H9 (cell line): ENCODE measurements at regions not wholly inside any gene's neighbourhood (a gene's known extent, or its start where the extent isn't known, plus 50 kb on each side); places are given as distances from the start of the nearest gene placed in this dataset.

ENCODE experiments used
- DNase-seq: peaks from one replicate; pipeline ENCODE4 v3.0.0-alpha.2; 2017
- H2AFZ ChIP-seq: one replicate; pipeline ENCODE4 v1.6.1; 2013; ENCODE audit warnings: mild to moderate bottlenecking, low read length, control low read depth, moderate library complexity
- H2AK5ac ChIP-seq: 2 replicates; pipeline ENCODE4 v1.6.1; 2013; ENCODE audit warnings: low read length, control low read depth, mixed read lengths; ENCODE audit not compliant: insufficient read length
- H2BK120ac ChIP-seq: one replicate; pipeline ENCODE4 v1.6.1; 2013; ENCODE audit warnings: low read depth, mild to moderate bottlenecking, low read length, control low read depth, inconsistent platforms; ENCODE audit not compliant: poor library complexity, severe bottlenecking
- H2BK12ac ChIP-seq: 2 replicates; pipeline ENCODE4 v1.6.1; 2013; ENCODE audit warnings: low read length, control low read depth, mixed read lengths, low read depth; ENCODE audit not compliant: insufficient read length
- H2BK15ac ChIP-seq: 2 replicates; pipeline ENCODE4 v1.6.1; 2013; ENCODE audit warnings: low read depth, low read length, control low read depth
- H2BK20ac ChIP-seq: one replicate; pipeline ENCODE4 v1.6.1; 2013; ENCODE audit warnings: low read depth, mild to moderate bottlenecking, low read length, control low read depth, inconsistent platforms; ENCODE audit not compliant: poor library complexity, severe bottlenecking
- H2BK5ac ChIP-seq: 2 replicates; pipeline ENCODE4 v1.6.1; 2013; ENCODE audit warnings: low read length, control low read depth, mixed read lengths; ENCODE audit not compliant: insufficient read length
- H3K14ac ChIP-seq: 2 replicates; pipeline ENCODE4 v1.6.1; 2013; ENCODE audit warnings: low read length, control low read depth; ENCODE audit not compliant: insufficient read depth
- H3K18ac ChIP-seq: 2 replicates; pipeline ENCODE4 v1.6.1; 2013; ENCODE audit warnings: low read depth, mild to moderate bottlenecking, mixed read lengths, low read length, control low read depth; ENCODE audit not compliant: insufficient read length
- H3K23ac ChIP-seq: 2 replicates; pipeline ENCODE4 v1.6.1; 2013; ENCODE audit warnings: low read length, control low read depth, mixed read lengths, low read depth; ENCODE audit not compliant: insufficient read length
- H3K23me2 ChIP-seq: 2 replicates; pipeline ENCODE4 v1.6.1; 2013; ENCODE audit warnings: low read depth, mild to moderate bottlenecking, mixed read lengths, low read length, control low read depth; ENCODE audit not compliant: insufficient read length, poor library complexity, severe bottlenecking
- H3K27ac ChIP-seq: 2 replicates; pipeline ENCODE4 v1.5.1; 2013; ENCODE audit warnings: low read length, control low read depth, mixed read lengths, low read depth; ENCODE audit not compliant: insufficient read length
- H3K27me3 ChIP-seq: 2 replicates; pipeline ENCODE4 v1.6.1; 2013; ENCODE audit warnings: low read length, control low read depth, inconsistent platforms; ENCODE audit not compliant: insufficient read depth
- H3K4ac ChIP-seq: 2 replicates; pipeline ENCODE4 v1.6.1; 2013; ENCODE audit warnings: low read depth, mild to moderate bottlenecking, control low read depth, inconsistent platforms, low read length, moderate library complexity
- H3K4me1 ChIP-seq: 2 replicates; pipeline ENCODE4 v1.6.1; 2013; ENCODE audit warnings: low read length, control low read depth, inconsistent platforms; ENCODE audit not compliant: insufficient read depth
- H3K4me2 ChIP-seq: 2 replicates; pipeline ENCODE4 v1.6.1; 2013; ENCODE audit warnings: low read length, control low read depth, mixed read lengths; ENCODE audit not compliant: insufficient read length, insufficient read depth
- H3K56ac ChIP-seq: 2 replicates; pipeline ENCODE4 v1.6.1; 2013; ENCODE audit warnings: low read depth, mild to moderate bottlenecking, mixed read lengths, low read length, control low read depth; ENCODE audit not compliant: insufficient read length
- H3K79me1 ChIP-seq: 2 replicates; pipeline ENCODE4 v1.6.1; 2013; ENCODE audit warnings: low read depth, mild to moderate bottlenecking, moderate library complexity, low read length, control low read depth, inconsistent platforms; ENCODE audit not compliant: insufficient read depth, poor library complexity, severe bottlenecking
- H3K79me2 ChIP-seq: 2 replicates; pipeline ENCODE4 v1.6.1; 2013; ENCODE audit warnings: low read length, control low read depth, inconsistent platforms; ENCODE audit not compliant: insufficient read depth
- H3K9ac ChIP-seq: 2 replicates; pipeline ENCODE4 v1.6.1; 2013; ENCODE audit warnings: low read length, control low read depth, mixed read lengths; ENCODE audit not compliant: insufficient read length; ENCODE audit errors: extremely low read depth
- H3K9me3 ChIP-seq: one replicate; pipeline ENCODE4 v1.6.1; 2013; ENCODE audit warnings: low read depth, low read length, inconsistent platforms; ENCODE audit not compliant: control insufficient read depth
- H3T11ph ChIP-seq: one replicate; pipeline ENCODE4 v1.6.1; 2013; ENCODE audit warnings: mild to moderate bottlenecking, low read length, control low read depth, inconsistent platforms
- H4K20me1 ChIP-seq: one replicate; pipeline ENCODE4 v1.6.1; 2013; ENCODE audit not compliant: control insufficient read depth, insufficient read length, insufficient read depth
- H4K5ac ChIP-seq: 2 replicates; pipeline ENCODE4 v1.6.1; 2013; ENCODE audit warnings: low read depth, mild to moderate bottlenecking, mixed read lengths, low read length, control low read depth; ENCODE audit not compliant: insufficient read length
- H4K8ac ChIP-seq: replicated peaks from 2 replicates; pipeline ENCODE4 v1.6.1; 2013; ENCODE audit warnings: low read length, control low read depth, mixed read lengths, low read depth; ENCODE audit not compliant: insufficient read length
- H4K91ac ChIP-seq: 2 replicates; pipeline ENCODE4 v1.6.1; 2013; ENCODE audit warnings: low read depth, mild to moderate bottlenecking, moderate library complexity, mixed read lengths, low read length, control low read depth; ENCODE audit not compliant: insufficient read length
- H3K27ac Mint-ChIP-seq, 3 experiments: 2 replicates in 2 of 3; 3 replicates in 1 of 3; pipeline ENCODE4 v1.8.0; 2020 to 2021; ENCODE audit warnings: mixed read lengths in 3 of 3, mild to moderate bottlenecking in 1 of 3, moderate library complexity in 1 of 3
- H3K27me3 Mint-ChIP-seq: 2 replicates; pipeline ENCODE4 v1.8.0; 2021; ENCODE audit warnings: low read depth, mild to moderate bottlenecking, moderate library complexity, mixed read lengths
- H3K36me3 Mint-ChIP-seq, 3 experiments: 2 replicates in 2 of 3; 3 replicates in 1 of 3; pipeline ENCODE4 v1.8.0; 2020 to 2021; ENCODE audit warnings: low read depth in 3 of 3, mixed read lengths in 3 of 3; ENCODE audit not compliant: insufficient read depth in 1 of 3
- H3K4me1 Mint-ChIP-seq, 2 experiments: 2 replicates each; pipeline ENCODE4 v1.8.0; 2020; ENCODE audit warnings: mixed read lengths in 2 of 2
- H3K4me3 Mint-ChIP-seq, 2 experiments: 2 replicates in 1 of 2; 3 replicates in 1 of 2; pipeline ENCODE4 v1.8.0; 2020 to 2021; ENCODE audit warnings: mild to moderate bottlenecking in 2 of 2, mixed read lengths in 2 of 2, moderate library complexity in 1 of 2
- H3K9me3 Mint-ChIP-seq, 2 experiments: 2 replicates in 1 of 2; 3 replicates in 1 of 2; pipeline ENCODE4 v1.8.0; 2020; ENCODE audit warnings: mild to moderate bottlenecking in 2 of 2, mixed read lengths in 2 of 2, moderate library complexity in 1 of 2
- WGBS: extraction: QIAGEN DNeasy Blood & Tissue Kit; methylation state at CpG from one replicate; pipeline ENCODE4 v1.1.7; 2013; ENCODE audit warnings: missing lambda C conversion rate, low lambda C conversion rate, mixed read lengths; ENCODE audit not compliant: insufficient read length; ENCODE audit errors: extremely low coverage; 5-methylcytosine and 5-hydroxymethylcytosine counted together
- TF ChIP-seq, protein P1 (sequence below): fragments of 200-600 bp; sonication (generic); conservative IDR thresholded peaks from 3 replicates; pipeline ENCODE4 v1.8.0; 2021; ENCODE audit warnings: antibody characterized with exemption, mild to moderate bottlenecking

DNA sequence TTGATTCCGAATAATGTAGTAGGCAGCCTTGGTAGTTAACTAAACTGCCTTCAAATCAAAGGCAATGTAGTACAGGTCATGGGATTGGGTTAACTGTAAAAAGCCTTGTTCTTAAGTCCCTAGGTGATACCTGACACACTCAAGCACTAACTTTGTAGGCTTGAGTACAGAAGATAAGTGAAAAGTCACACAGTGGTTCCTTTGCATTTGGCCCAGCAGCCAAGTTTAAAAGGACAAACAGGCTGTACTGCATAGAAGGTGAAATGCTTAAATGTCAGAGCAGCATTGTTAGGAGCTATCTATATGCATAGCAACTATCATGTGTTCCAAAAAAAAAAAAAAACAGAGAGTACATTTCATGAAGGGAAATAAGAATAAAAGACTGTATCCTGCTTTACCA is 178.4 kb downstream of the ATOH1 start:
- TF ChIP-seq, protein P1, sequence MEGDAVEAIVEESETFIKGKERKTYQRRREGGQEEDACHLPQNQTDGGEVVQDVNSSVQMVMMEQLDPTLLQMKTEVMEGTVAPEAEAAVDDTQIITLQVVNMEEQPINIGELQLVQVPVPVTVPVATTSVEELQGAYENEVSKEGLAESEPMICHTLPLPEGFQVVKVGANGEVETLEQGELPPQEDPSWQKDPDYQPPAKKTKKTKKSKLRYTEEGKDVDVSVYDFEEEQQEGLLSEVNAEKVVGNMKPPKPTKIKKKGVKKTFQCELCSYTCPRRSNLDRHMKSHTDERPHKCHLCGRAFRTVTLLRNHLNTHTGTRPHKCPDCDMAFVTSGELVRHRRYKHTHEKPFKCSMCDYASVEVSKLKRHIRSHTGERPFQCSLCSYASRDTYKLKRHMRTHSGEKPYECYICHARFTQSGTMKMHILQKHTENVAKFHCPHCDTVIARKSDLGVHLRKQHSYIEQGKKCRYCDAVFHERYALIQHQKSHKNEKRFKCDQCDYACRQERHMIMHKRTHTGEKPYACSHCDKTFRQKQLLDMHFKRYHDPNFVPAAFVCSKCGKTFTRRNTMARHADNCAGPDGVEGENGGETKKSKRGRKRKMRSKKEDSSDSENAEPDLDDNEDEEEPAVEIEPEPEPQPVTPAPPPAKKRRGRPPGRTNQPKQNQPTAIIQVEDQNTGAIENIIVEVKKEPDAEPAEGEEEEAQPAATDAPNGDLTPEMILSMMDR: no peak
- Histone ChIP-seq H3T11ph (no peak overlapping the region), H4K8ac (no peak overlapping the region), H3K23me2 (no peaks in the 10 kb centered on the region), H3K4me1 (no peaks in the 10 kb centered on the region), H2BK20ac (no peak overlapping the region), H3K79me1 (no peaks in the 10 kb centered on the region), H2BK12ac (no peak overlapping the region), H4K5ac (no peak overlapping the region), H3K79me2 (no peaks in the 10 kb centered on the region), H3K23ac (no peak overlapping the region), H3K9ac (no peak overlapping the region), H2BK120ac (no peak overlapping the region), H3K4ac (no peak overlapping the region), H4K91ac (no peak overlapping the region), H2AFZ (no peak overlapping the region), H3K9me3 (no peaks in the 10 kb centered on the region), H3K27ac (no peak overlapping the region), H3K4me2 (no peak overlapping the region), H4K20me1 (no peaks in the 10 kb centered on the region), H3K18ac (no peak overlapping the region), H2BK15ac (no peak overlapping the region), H3K27me3 (no peaks in the 10 kb centered on the region), H2AK5ac (no peak overlapping the region), H3K14ac (no peak overlapping the region), H3K56ac (no peak overlapping the region), H2BK5ac (no peak overlapping the region)
- Mint-ChIP-seq H3K9me3 (no peaks in the 10 kb centered on the region; a peak in 2 of 5 replicates), H3K27me3 (no peaks in the 10 kb centered on the region), H3K36me3 (no peaks in the 10 kb centered on the region), H3K4me1 (peaks cover 4 to 5% of the 10 kb centered on the region in 2 experiments), H3K27ac (no peak overlapping the region), H3K4me3 (no peak overlapping the region)
- DNase-seq: no peak
- WGBS: no CpG with 5 or more reads among the region's 1 CpG
